ENCODE measurements at regions not wholly inside any gene's neighbourhood (a gene's known extent, or its start where the extent isn't known, plus 50 kb on each side); places are given as distances from the start of the nearest gene placed in this dataset.

DNA sequence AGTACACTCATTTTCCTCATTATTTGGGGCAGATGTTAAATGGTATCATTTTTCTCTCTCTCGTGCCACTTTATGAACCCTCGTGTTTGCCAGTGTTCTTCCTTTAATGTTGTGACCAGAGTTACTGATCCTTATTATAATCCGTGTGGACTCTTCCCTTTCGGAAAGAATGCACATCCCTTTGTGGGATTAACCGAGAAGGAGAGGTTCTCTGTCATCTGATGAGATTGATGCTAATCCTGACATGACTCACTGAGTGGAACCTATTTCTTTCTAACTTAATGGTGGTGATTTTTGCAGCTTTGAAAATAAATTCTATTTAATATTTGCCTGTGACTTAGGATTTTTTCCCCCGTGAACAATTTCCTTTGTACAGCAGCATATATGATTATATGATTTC, 300.0 kb upstream of the MAN1A1 start:
- TF ChIP-seq, protein P1, sequence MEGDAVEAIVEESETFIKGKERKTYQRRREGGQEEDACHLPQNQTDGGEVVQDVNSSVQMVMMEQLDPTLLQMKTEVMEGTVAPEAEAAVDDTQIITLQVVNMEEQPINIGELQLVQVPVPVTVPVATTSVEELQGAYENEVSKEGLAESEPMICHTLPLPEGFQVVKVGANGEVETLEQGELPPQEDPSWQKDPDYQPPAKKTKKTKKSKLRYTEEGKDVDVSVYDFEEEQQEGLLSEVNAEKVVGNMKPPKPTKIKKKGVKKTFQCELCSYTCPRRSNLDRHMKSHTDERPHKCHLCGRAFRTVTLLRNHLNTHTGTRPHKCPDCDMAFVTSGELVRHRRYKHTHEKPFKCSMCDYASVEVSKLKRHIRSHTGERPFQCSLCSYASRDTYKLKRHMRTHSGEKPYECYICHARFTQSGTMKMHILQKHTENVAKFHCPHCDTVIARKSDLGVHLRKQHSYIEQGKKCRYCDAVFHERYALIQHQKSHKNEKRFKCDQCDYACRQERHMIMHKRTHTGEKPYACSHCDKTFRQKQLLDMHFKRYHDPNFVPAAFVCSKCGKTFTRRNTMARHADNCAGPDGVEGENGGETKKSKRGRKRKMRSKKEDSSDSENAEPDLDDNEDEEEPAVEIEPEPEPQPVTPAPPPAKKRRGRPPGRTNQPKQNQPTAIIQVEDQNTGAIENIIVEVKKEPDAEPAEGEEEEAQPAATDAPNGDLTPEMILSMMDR (IDR thresholded peaks at IDR 0.05), result no peak
- no peak for TF ChIP-seq POLR2A (IDR thresholded peaks at IDR 0.05)
- no peak for TF ChIP-seq POLR2AphosphoS5 (IDR thresholded peaks at IDR 0.05)

Data from gastroesophageal sphincter (tissue), 3 donors.